Endodermal cell (in vitro differentiated cells): ENCODE measurements at regions not wholly inside any gene's neighbourhood (a gene's known extent, or its start where the extent isn't known, plus 50 kb on each side); places are given as distances from the start of the nearest gene placed in this dataset.

Experiments
- DNase-seq: peaks from one replicate; pipeline ENCODE4 v3.0.0-alpha.2; 2017
- H3K27ac ChIP-seq: 2 replicates; pipeline ENCODE4 v1.5.1; 2013; ENCODE audit warnings: mild to moderate bottlenecking, low read depth, low read length, moderate library complexity
- H3K27me3 ChIP-seq: 2 replicates; pipeline ENCODE4 v1.6.1; 2013; ENCODE audit warnings: mild to moderate bottlenecking, low read length, moderate library complexity; ENCODE audit not compliant: insufficient read depth, control insufficient read depth, poor library complexity, severe bottlenecking
- H3K36me3 ChIP-seq: 2 replicates; pipeline ENCODE4 v1.7.0; 2013; ENCODE audit warnings: mild to moderate bottlenecking, low read length, moderate library complexity; ENCODE audit not compliant: control insufficient read depth, insufficient read depth
- H3K4me1 ChIP-seq: one replicate; pipeline ENCODE4 v1.7.0; 2013; ENCODE audit warnings: low read length; ENCODE audit not compliant: control insufficient read depth, insufficient read depth
- H3K4me3 ChIP-seq: 2 replicates; pipeline ENCODE4 v1.5.1; 2013; ENCODE audit warnings: mild to moderate bottlenecking, low read length, moderate library complexity
- H3K9ac ChIP-seq: 2 replicates; pipeline ENCODE4 v1.6.1; 2013; ENCODE audit warnings: mild to moderate bottlenecking, low read length, moderate library complexity; ENCODE audit not compliant: poor library complexity, severe bottlenecking; ENCODE audit errors: extremely low read depth
- H3K9me3 ChIP-seq: 2 replicates; pipeline ENCODE4 v1.6.1; 2013; ENCODE audit warnings: mild to moderate bottlenecking, low read length, moderate library complexity; ENCODE audit not compliant: control insufficient read depth
- H3K27ac Mint-ChIP-seq: 2 replicates; pipeline ENCODE4 v1.8.0; 2020; ENCODE audit warnings: mixed read lengths
- H3K27me3 Mint-ChIP-seq: 2 replicates; pipeline ENCODE4 v1.8.0; 2021; ENCODE audit warnings: mild to moderate bottlenecking, mixed read lengths; ENCODE audit not compliant: insufficient read depth
- H3K36me3 Mint-ChIP-seq: 2 replicates; pipeline ENCODE4 v1.8.0; 2020; ENCODE audit warnings: low read depth, mixed read lengths
- H3K4me1 Mint-ChIP-seq: 2 replicates; pipeline ENCODE4 v1.8.0; 2020; ENCODE audit warnings: mixed read lengths
- H3K4me3 Mint-ChIP-seq: 2 replicates; pipeline ENCODE4 v1.8.0; 2020; ENCODE audit warnings: mild to moderate bottlenecking, moderate library complexity, mixed read lengths
- H3K9me3 Mint-ChIP-seq: 2 replicates; pipeline ENCODE4 v1.8.0; 2020; ENCODE audit warnings: mild to moderate bottlenecking, mixed read lengths
- WGBS, 2 experiments: methylation state at CpG; one replicate each; pipeline versions ENCODE4 v1.1.5 to v1.1.7; 2013; ENCODE audit warnings: missing lambda C conversion rate in 2 of 2, mixed read lengths in 1 of 2; ENCODE audit not compliant: insufficient coverage in 1 of 2, insufficient read length in 1 of 2; 5-methylcytosine and 5-hydroxymethylcytosine counted together
- TF ChIP-seq, protein P1 (sequence below): fragments of 200-600 bp; sonication (generic); conservative IDR thresholded peaks from 2 replicates; pipeline ENCODE4 v1.5.0; 2021; ENCODE audit warnings: antibody characterized with exemption, mild to moderate bottlenecking

DNA sequence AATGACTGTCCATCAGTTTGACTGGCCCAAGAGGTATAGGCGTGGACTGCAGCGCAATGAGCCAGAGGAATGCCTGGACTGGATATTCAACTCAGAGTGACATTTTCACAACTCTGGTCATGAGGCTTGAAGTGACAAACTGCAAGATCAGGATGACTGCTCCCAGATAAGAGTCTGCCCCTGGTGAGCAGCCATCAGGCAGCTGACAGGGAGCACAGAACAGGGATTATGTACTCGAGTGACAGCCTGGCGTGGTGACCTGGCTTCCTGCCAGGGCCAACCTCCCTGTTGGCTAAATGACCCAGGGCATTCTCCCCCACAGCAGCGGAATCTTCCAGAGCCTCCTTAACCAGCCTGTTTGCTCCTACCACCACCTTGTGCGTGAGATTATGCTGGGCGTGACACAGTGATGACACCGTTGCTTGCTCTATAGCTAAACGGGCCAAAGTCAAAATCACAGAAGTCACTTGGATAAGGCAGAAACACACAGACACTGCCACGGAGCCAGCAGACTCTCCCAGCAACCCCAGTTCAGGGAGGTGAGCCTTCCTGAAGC lies 209.1 kb upstream of the JARID2 start:
- H3K4me1 ChIP-seq, result peaks cover 7% of the 10 kb centered on the region
- TF ChIP-seq, protein P1, sequence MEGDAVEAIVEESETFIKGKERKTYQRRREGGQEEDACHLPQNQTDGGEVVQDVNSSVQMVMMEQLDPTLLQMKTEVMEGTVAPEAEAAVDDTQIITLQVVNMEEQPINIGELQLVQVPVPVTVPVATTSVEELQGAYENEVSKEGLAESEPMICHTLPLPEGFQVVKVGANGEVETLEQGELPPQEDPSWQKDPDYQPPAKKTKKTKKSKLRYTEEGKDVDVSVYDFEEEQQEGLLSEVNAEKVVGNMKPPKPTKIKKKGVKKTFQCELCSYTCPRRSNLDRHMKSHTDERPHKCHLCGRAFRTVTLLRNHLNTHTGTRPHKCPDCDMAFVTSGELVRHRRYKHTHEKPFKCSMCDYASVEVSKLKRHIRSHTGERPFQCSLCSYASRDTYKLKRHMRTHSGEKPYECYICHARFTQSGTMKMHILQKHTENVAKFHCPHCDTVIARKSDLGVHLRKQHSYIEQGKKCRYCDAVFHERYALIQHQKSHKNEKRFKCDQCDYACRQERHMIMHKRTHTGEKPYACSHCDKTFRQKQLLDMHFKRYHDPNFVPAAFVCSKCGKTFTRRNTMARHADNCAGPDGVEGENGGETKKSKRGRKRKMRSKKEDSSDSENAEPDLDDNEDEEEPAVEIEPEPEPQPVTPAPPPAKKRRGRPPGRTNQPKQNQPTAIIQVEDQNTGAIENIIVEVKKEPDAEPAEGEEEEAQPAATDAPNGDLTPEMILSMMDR, result no peak
- 63 to 77% methylated on average over 10 of the region's 10 CpGs for WGBS, 2 experiments
- peak; percentile 87 for DNase-seq
- Mint-ChIP-seq H3K27ac (peak overlapping the region; percentile 69), H3K27me3 (no peaks in the 10 kb centered on the region), H3K4me3 (no peak overlapping the region), H3K9me3 (no peaks in the 10 kb centered on the region), H3K4me1 (peaks cover 34% of the 10 kb centered on the region), H3K36me3 (no peaks in the 10 kb centered on the region)
- H3K27ac ChIP-seq, result no peak overlapping the region
- no peaks in the 10 kb centered on the region for H3K27me3 ChIP-seq
- no peaks in the 10 kb centered on the region for H3K9me3 ChIP-seq
- no peak overlapping the region for H3K9ac ChIP-seq
- H3K36me3 ChIP-seq, result no peaks in the 10 kb centered on the region
- no peak overlapping the region for H3K4me3 ChIP-seq

DNA sequence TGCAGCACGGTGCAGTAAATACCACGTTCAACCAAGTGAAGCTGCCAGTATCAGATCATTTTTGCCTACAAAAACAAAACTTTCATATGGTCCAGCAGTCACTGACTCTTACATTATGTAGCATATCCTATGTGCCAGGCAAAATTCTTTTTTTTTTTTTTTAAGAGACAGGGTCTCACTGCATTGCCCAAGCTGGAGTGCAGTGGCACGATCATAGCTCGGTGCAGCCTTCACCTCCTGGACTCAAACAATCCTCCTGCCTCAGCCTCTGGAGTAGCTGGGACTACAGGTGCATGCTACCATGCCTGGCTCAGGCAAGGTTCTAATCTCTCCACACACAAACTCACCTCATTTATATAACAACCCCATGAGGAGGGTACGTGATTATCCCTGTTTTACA lies 208.6 kb upstream of the JARID2 start:
- no peak overlapping the region for H3K4me3 ChIP-seq
- H3K9ac ChIP-seq, result no peak overlapping the region
- Mint-ChIP-seq H3K27ac (peak overlapping the region; percentile 69), H3K36me3 (no peaks in the 10 kb centered on the region), H3K4me3 (no peak overlapping the region), H3K9me3 (no peaks in the 10 kb centered on the region), H3K27me3 (no peaks in the 10 kb centered on the region), H3K4me1 (peaks cover 34% of the 10 kb centered on the region)
- H3K27ac ChIP-seq, result no peak overlapping the region
- no peaks in the 10 kb centered on the region for H3K9me3 ChIP-seq
- DNase-seq, result no peak
- 90 to 95% methylated on average over 5 of the region's 5 CpGs for WGBS, 2 experiments
- H3K27me3 ChIP-seq, result no peaks in the 10 kb centered on the region
- H3K36me3 ChIP-seq, result no peaks in the 10 kb centered on the region
- H3K4me1 ChIP-seq, result peaks cover 7% of the 10 kb centered on the region
- TF ChIP-seq, protein P1, result no peak

DNA sequence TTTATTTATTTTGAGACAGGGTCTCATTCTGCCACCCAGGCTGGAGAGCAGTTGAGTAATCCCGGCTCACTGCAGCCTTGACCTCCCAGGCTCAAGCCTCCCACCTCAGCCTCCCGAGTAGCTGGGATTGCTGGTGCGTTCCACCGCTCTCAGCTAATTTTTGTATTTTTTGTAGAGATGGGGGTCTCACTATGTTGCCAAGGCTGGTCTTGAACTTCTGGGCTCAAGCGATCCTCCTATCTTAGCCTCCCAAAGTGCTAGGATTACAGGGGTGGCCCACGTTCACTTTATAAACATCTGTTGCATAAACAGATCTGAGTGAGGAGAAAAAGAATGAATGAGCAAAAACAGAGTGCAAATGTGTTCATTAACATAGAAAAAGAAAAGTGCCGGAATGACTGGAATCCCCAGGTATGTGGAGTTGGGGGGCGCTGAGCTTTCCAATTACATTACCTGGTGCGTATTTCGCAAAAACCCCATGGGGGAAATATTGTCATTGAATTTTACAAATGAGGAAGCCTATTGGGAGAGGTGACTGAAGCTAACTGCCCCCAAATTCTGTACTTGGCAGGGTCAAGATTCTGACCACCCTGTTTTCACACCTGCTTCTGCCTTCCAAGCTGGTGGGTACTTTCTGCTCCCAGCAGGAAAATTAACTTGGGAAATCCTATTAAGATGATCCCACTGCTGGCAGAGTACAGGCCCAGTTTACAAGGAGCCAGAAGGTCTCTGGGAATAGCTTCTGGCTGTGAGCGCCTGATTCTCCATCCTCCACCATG lies 207.7 kb upstream of the JARID2 start:
- H3K27ac Mint-ChIP-seq, result no peak overlapping the region
- no peak overlapping the region for H3K4me3 Mint-ChIP-seq
- WGBS, 2 experiments, result 90 to 91% methylated on average over 8 to 11 of the region's 11 CpGs
- H3K27ac ChIP-seq, result no peak overlapping the region
- TF ChIP-seq, protein P1, result no peak
- peak; percentile 74 for DNase-seq
- peaks cover 36% of the 10 kb centered on the region for H3K4me1 Mint-ChIP-seq
- H3K9ac ChIP-seq, result no peak overlapping the region
- H3K36me3 Mint-ChIP-seq, result no peaks in the 10 kb centered on the region
- no peaks in the 10 kb centered on the region for H3K9me3 ChIP-seq
- H3K4me1 ChIP-seq, result peaks cover 7% of the 10 kb centered on the region
- H3K27me3 Mint-ChIP-seq, result no peaks in the 10 kb centered on the region
- H3K36me3 ChIP-seq, result no peaks in the 10 kb centered on the region
- H3K9me3 Mint-ChIP-seq, result no peaks in the 10 kb centered on the region
- no peak overlapping the region for H3K4me3 ChIP-seq
- H3K27me3 ChIP-seq, result no peaks in the 10 kb centered on the region
